Esophagus squamous epithelium (tissue), 5 donors: ENCODE measurements at regions not wholly inside any gene's neighbourhood (a gene's known extent, or its start where the extent isn't known, plus 50 kb on each side); places are given as distances from the start of the nearest gene placed in this dataset.

Experiments used
- DNase-seq: peaks from one replicate; lab custom pipeline; 2025; lab: John Stamatoyannopoulos, UW
- H3K27ac ChIP-seq, 4 donors: fragments of 200-600 bp; sonication (generic); one replicate each; pipeline ENCODE4 v1.5.1; 2016 to 2019; ENCODE audit warnings: mild to moderate bottlenecking in 1 of 4
- H3K27me3 ChIP-seq, 4 donors: fragments of 200-600 bp; sonication (generic); 1 replicate in 3 of 4; 2 replicates in 1 of 4; pipeline versions ENCODE4 v1.5.1 to v1.6.0; 2017 to 2021; ENCODE audit warnings: antibody characterized with exemption in 1 of 4
- H3K36me3 ChIP-seq, 3 donors: fragments of 200-600 bp; sonication (generic); one replicate each; pipeline ENCODE4 v1.5.1; 2016 to 2019
- H3K4me1 ChIP-seq, 3 donors: fragments of 200-600 bp; sonication (generic); one replicate each; pipeline ENCODE4 v1.5.1; 2017 to 2019
- H3K4me3 ChIP-seq, 4 donors: fragments of 200-600 bp; sonication (generic); 1 replicate in 3 of 4; 2 replicates in 1 of 4; pipeline ENCODE4 v1.5.1; 2016 to 2019; ENCODE audit warnings: mild to moderate bottlenecking in 2 of 4, moderate library complexity in 1 of 4
- H3K9me3 ChIP-seq, 3 donors: fragments of 200-600 bp; sonication (generic); one replicate each; pipeline ENCODE4 v1.5.1; 2016 to 2019
- CTCF ChIP-seq, 6 experiments: fragments of 450-650 bp in 4 of 6; fragments of 200-600 bp in 2 of 6; sonication (generic) in 2 of 6; IDR thresholded peaks; one replicate each; pipeline ENCODE4 v1.5.1; 2016 to 2019; ENCODE audit warnings: antibody characterized with exemption in 6 of 6, mild to moderate bottlenecking in 4 of 6, moderate library complexity in 4 of 6
- POLR2A ChIP-seq, 4 donors: fragments of 450-650 bp; IDR thresholded peaks; one replicate each; pipeline ENCODE4 v1.6.1; 2017; ENCODE audit warnings: antibody characterized with exemption in 4 of 4, mild to moderate bottlenecking in 4 of 4, moderate library complexity in 3 of 4
- WGBS, 2 donors: methylation state at CpG; one replicate each; pipeline ENCODE4 v1.1.5; 2018; 5-methylcytosine and 5-hydroxymethylcytosine counted together
- intact Hi-C: fragments of 100-400 bp; cut with DNase I; formaldehyde crosslinking; loops from one replicate; pipeline ENCODE4 v1.15.0; 2022
- donor health status: DM: yes; HTN: yes; CAD: no.

GRCh38 chr15:79522656-79523055 lies 90.5 kb downstream of the MINAR1 start:
- no peak overlapping the region for H3K4me3 ChIP-seq
- no peak overlapping the region for H3K27ac ChIP-seq
- no peak for DNase-seq
- H3K4me1 ChIP-seq, result no peaks in the 10 kb centered on the region
- intact Hi-C loops, result no loop called here
- 85 to 87% methylated on average over 2 of the region's 2 CpGs for WGBS, 2 donors
- TF ChIP-seq CTCF (IDR thresholded peaks at IDR 0.05) (no peak), POLR2A (IDR thresholded peaks at IDR 0.05) (no peak)
- no peaks in the 10 kb centered on the region for H3K9me3 ChIP-seq
- H3K36me3 ChIP-seq, result no peaks in the 10 kb centered on the region
- peaks cover 0 to 7% (median 0%) of the 10 kb centered on the region in 4 donors for H3K27me3 ChIP-seq

GRCh38 chr15:79523266-79523665 lies 91.1 kb downstream of the MINAR1 start:
- intact Hi-C loops, result no loop called here
- Histone ChIP-seq H3K9me3 (no peaks in the 10 kb centered on the region), H3K4me1 (no peaks in the 10 kb centered on the region), H3K27ac (no peak overlapping the region), H3K4me3 (no peak overlapping the region), H3K36me3 (no peaks in the 10 kb centered on the region), H3K27me3 (peaks cover 0 to 7% (median 0%) of the 10 kb centered on the region in 4 donors)
- no peak for DNase-seq
- WGBS, 2 donors, result 13 to 50% methylated on average over 1 to 3 of the region's 3 CpGs
- TF ChIP-seq CTCF (IDR thresholded peaks at IDR 0.05), result no peak

GRCh38 chr15:79524531-79524930 lies 92.4 kb downstream of the MINAR1 start:
- no peak overlapping the region for H3K27ac ChIP-seq
- 55 to 80% methylated on average over 2 of the region's 3 CpGs for WGBS, 2 donors
- TF ChIP-seq POLR2A (IDR thresholded peaks at IDR 0.05) (no peak), CTCF (IDR thresholded peaks at IDR 0.05) (no peak)

GRCh38 chr15:79526376-79526775 lies 94.2 kb downstream of the MINAR1 start:
- TF ChIP-seq POLR2A (IDR thresholded peaks at IDR 0.05) (no peak), CTCF (IDR thresholded peaks at IDR 0.05) (no peak)
- Histone ChIP-seq H3K27ac (no peak overlapping the region), H3K9me3 (no peaks in the 10 kb centered on the region), H3K27me3 (peaks cover 0 to 4% (median 0%) of the 10 kb centered on the region in 4 donors), H3K4me1 (no peaks in the 10 kb centered on the region), H3K36me3 (no peaks in the 10 kb centered on the region), H3K4me3 (no peak overlapping the region)
- intact Hi-C loops, result no loop called here
- WGBS, 2 donors, result 73 to 77% methylated on average over 3 of the region's 3 CpGs
- DNase-seq, result no peak

More at GRCh38 chr15:79524531-79524930, 92.4 kb downstream of the MINAR1 start:
- Histone ChIP-seq H3K4me3 (no peak overlapping the region), H3K27me3 (peaks cover 0 to 4% (median 0%) of the 10 kb centered on the region in 4 donors), H3K9me3 (no peaks in the 10 kb centered on the region), H3K4me1 (no peaks in the 10 kb centered on the region), H3K36me3 (no peaks in the 10 kb centered on the region)
- intact Hi-C loops, result no loop called here
- DNase-seq, result no peak

- intact Hi-C loops, result no loop called here
- Histone ChIP-seq H3K27me3 (peaks cover 0 to 6% (median 0%) of the 10 kb centered on the region in 4 donors), H3K27ac (no peak overlapping the region), H3K9me3 (no peaks in the 10 kb centered on the region), H3K36me3 (no peaks in the 10 kb centered on the region), H3K4me3 (no peak overlapping the region), H3K4me1 (no peaks in the 10 kb centered on the region)
- TF ChIP-seq POLR2A (IDR thresholded peaks at IDR 0.05) (no peak), CTCF (IDR thresholded peaks at IDR 0.05) (no peak)
- DNase-seq, result no peak
- WGBS, 2 donors, result 38 to 71% methylated on average over 1 of the region's 1 CpG
These were observed 95.7 kb downstream of the MINAR1 start for GRCh38 chr15:79527821-79528220.
